Panc1 (cell line): ENCODE measurements at regions not wholly inside any gene's neighbourhood (a gene's known extent, or its start where the extent isn't known, plus 50 kb on each side); places are given as distances from the start of the nearest gene placed in this dataset.

Source experiments
- REST ChIP-seq, 2 experiments: IDR thresholded peaks; 2 replicates each; pipeline ENCODE4 v1.6.1; 2011 to 2012; ENCODE audit warnings: low read depth in 2 of 2, control low read depth in 1 of 2, low read length in 1 of 2, mild to moderate bottlenecking in 1 of 2, moderate library complexity in 1 of 2; ENCODE audit not compliant: insufficient read depth in 1 of 2
- TF ChIP-seq, protein P1 (sequence below): fragments of 450-650 bp; IDR thresholded peaks from 2 replicates; pipeline ENCODE4 v1.5.1; 2017; ENCODE audit warnings: mild to moderate bottlenecking

GRCh38 chr3:157752956-157753786 is 250.0 kb upstream of the VEPH1 start:
- TF ChIP-seq, protein P1, sequence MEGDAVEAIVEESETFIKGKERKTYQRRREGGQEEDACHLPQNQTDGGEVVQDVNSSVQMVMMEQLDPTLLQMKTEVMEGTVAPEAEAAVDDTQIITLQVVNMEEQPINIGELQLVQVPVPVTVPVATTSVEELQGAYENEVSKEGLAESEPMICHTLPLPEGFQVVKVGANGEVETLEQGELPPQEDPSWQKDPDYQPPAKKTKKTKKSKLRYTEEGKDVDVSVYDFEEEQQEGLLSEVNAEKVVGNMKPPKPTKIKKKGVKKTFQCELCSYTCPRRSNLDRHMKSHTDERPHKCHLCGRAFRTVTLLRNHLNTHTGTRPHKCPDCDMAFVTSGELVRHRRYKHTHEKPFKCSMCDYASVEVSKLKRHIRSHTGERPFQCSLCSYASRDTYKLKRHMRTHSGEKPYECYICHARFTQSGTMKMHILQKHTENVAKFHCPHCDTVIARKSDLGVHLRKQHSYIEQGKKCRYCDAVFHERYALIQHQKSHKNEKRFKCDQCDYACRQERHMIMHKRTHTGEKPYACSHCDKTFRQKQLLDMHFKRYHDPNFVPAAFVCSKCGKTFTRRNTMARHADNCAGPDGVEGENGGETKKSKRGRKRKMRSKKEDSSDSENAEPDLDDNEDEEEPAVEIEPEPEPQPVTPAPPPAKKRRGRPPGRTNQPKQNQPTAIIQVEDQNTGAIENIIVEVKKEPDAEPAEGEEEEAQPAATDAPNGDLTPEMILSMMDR = no peak
- TF ChIP-seq REST (IDR thresholded peaks at IDR 0.05; ENCODE audit: insufficient read depth in 1 of 2, low read depth in 2 of 2, low read length in 1 of 2) = no peak
